ENCODE measurements at regions not wholly inside any gene's neighbourhood (a gene's known extent, or its start where the extent isn't known, plus 50 kb on each side); places are given as distances from the start of the nearest gene placed in this dataset.

DNA sequence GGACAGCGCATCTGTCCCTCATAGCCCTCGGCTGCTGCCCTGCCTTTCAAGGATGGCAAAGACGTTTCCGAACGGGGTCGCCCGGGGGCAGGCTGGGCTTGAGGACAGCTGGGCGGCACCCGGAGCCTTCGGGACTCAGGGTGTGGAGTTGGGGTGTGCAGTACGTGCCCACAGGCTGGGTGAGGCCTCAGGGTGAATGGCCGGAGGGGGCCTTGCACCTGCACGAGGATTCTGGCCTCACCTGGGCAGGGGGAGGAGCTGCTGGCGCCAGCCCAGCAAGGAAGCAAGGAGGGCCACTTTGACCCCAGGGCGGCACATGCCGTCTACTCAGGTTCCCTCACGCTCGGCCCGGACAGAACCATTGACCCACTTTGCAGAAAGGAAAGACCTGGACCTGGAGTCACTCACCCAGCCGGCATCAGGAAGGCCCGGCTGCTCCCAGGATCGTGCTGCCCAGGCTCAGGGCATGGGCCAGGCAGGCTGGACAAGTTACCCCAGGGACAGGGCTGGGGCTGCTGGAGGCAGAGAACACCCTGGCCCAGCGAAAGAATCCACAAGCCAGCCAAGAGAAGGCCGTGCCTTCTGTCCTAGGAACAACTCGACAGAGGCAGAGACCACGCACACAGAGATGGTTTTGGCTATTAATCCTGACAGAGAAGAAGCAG, 65.1 kb upstream of the TTC34 start:
- DNase-seq, result no peak

DNA sequence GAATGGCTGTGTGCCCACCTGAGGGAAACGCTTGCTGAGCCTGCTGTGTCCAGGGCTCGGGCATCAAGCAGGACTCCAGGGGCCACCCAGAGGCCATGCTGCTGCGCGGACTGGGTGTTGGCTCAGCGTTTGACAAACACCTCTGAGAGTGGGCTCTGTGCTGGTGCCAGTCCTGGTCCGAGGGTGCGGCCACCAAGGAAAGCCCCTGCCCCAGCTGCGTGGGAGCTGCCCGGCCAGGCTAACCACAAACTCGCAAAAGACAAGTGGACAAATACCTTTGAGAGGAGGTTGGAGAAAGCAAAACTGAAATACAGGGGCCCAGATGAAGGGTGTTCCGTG, 65.6 kb upstream of the TTC34 start:
- DNase-seq, result no peak

DNA sequence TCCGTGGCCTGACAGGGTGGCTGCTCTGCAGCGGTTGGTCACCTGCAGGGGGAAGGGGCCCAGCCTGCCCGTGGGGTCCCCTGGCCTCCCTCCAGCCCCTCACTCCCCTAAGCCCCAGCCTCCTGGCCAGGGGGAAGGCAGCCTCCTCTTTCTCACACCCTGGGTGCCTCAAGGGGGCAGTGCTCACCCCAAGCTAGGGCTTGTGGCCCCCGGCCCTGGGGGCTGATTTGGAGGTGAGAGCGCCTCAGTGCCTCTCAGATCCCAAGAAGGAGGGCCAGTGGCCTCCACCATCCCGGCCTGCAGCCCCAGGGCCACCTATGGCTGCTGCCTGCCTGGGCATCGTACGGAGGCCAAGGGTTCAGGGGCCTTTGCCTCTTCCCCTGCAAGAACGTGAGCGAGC, 66.4 kb upstream of the TTC34 start:
- no peak for DNase-seq

DNA sequence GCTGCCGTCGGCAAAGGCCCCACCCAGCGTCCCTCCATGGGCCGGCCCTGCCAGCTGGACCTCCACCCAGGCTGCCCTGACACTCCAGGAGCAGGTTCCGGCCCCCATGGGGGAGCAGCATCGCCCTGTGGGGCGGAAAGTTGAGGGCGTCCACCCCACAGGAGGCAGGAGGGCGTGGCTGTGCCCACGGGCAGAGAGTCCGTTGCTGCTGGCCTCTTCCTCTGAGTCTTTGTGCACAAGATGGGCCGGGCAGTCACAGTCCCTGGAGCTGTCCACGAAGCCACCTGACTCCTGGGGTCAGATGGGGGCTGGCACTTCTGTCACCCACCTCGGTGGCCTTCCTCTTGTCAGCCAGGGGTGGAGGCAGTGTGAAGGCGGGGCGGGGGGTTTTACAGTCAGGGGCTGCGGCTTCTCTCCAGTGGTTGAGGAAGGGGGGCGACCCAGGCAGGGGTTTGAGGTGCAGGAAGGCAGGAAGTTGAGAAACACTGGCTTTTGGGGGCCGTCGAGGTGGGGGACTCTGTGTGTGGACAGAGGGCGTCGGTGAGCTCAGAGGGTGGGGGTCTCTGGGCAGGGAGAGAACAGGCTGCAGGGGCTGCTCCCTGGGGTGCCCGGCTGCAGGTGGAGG, 67.2 kb upstream of the TTC34 start:
- no peak for DNase-seq

DNA sequence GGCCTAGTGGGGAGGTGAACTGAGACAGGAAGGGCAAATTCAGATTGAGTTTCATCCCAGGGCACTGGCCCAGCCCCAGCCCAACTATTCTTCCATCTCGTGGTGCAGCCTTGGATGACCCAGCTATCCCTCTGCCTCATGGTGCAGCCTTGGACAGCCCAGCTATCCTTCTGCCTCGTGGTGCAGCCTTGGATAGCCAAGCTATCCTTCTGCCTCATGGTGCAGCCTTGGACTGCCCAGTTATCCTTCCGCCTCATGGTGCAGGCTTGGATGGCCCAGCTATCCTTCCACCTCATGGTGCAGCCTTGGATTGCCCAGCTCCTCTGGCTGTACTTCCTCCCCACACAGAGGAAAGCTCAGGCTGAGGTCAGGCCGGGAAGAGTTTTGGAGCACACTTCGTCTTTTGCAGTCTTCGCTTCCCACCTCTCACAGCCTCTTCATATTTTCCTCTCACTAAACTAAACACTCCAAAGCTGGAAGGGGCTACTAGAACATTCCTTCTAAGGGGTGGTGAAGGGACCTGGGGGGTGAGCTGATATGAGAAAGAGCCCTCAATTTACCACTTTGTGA, 69.8 kb upstream of the TTC34 start:
- DNase-seq, result no peak

DNA sequence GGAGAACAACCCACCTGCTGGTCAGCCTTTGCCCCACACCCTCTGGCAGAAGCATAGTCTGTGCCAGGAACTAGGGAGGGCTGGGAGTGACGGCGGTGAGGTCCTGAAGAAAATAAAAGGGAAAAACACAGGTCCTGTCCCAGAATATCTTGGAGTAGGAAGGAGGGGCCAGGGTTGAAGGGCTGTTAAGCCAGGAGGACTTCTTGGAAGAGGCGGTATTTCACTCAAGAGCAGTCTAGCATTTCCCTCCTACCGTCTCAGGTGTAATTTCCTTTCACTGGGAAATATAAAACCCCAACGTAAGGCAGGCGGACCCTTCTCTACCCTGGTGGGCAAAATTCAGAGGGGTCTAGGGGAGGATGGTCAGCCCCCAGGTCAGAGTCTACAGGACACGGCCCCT, 72.7 kb upstream of the TTC34 start:
- no peak for DNase-seq

DNA sequence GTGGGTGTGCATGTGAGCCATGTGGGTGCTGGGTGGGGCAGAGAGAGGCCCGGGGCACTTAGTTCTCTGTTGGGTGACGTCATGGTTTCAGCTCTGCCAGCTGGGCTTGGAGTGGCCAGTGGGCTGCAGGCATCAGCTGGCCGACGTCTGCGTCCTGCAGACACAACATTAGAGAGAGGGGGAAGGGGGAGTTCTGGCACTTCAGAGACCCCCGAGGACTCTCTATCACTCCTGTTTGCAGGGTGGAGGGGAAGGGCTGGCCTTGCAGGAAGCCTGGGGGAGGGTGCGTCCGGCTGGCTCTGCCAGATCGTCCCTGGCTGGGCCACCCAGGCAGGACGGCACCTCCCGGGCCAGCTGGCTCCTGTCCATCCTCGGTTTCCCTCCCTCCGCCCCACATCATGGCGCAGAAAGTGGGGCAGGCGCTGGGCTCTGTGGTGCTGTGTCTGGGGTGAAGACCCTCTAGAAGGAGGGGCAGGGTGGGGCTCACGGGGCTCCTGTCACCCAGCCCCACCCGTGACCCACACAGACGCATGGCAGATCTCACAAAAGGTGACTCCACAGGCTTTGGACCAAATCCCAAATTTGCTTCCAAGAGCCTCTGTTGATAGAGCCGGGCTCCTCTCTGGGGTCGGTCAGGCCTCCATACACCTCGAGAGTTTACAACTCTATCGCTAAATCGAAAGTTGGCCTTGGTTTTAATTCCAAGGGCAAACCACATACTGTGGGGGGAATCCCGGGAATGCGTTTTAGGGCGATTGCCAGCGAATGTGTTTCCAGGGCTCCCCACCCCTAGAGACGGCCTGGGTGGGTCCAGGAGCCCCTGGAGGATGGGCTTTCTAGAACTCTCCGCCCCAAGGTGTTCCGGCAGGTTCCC, 73.4 kb upstream of the TTC34 start:
- DNase-seq, result no peak

DNA sequence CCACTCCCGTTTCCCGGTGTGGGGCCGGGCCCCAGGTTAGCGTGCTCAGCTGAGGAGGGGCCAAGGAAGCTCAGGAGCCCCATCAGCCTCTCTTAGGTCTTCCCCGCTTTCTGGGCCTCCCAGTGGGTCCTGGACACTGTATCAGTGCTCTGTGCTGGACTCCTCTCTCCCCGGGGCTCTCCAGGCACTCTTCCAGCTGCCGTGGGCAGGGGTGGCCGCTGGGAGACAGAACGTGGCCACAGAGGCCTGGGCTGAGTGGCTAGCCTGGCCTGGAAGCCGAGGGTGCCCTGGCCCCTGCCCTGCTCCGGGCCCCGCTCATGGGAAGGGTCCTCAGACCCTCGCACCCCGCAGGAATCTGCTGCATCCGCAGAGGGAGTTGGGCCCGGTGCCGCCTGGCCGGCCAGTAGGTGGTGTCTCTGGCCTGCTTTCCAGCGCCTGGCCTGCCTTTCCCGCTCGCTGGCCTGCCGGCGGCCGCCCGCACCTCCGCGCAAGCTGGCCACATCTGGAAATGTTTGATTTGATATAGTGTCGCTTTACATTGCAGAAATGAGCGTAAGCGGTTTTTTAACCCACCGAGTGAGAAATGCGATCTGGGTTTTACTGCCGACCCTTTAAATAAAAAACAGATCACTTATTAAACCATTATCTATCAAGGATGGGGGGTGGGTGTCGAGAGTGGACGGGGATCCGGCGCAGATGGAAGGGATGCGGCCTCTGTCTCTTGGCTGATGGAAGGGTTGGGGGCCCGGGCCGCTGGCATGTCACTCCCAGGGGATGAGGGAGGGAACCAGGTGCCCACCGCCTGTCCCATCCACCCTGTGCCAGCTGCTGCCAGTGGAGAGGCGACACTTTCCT, 74.4 kb upstream of the TTC34 start:
- DNase-seq, result no peak

DNA sequence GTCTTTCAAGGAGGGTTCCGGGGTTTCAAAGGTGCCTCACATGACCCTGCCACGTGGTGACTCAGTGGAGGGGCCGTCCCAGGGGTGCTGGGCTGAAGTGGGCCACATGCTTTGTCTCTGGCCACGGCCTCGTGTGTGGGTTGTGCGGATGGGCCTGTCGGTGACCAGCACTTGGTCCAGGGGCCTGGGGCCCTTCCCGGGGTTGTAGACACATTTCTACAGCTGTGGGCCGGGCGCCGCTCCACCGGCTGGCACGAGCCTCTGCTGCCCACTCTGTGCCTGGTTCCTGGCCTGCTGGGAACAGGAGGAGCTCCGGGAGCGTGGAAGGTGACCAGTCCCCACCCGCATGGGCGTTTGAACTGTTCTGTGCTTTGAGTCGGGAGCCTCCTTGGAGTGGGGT, 75.4 kb upstream of the TTC34 start:
- DNase-seq, result no peak

DNA sequence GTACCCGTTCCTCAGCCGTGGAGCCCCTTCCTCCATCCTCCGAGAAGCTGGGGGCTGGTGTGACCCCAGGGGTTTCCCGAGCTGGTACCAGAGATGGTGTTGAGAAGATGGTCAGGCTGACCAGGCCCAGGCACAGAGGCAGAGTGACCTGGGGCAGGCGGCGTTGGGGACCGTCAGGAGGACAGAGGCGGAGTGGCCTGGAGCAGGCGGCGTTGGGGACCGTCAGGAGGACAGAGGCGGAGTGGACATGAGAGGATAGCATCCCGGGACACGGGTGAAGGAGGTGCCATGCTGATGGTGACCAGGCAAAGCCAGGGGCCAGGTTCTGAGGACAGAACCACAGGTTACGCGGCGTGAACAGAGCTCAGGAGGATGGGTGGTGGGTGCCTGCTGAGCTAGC, 75.9 kb upstream of the TTC34 start:
- DNase-seq, result no peak

DNA sequence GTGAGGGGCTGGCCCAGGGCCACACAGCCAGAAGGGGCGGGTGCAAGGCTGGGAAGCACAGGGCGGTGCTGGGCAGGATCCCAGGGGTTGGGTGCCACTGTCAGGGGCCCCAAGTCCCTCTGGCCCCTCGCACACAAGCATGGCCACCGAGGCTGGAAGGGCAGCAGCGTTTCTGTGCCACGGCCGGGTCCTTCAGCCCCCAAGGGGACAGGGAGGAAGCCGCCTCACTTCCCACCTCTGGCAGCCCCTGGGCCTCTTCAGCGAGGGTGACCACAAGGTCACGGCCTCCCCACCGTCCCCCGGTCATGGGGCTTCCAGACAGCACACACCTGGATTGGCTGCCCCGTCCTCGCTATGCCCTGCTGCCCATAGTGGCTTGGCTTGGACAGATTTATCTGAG, 77.1 kb upstream of the TTC34 start:
- no peak for DNase-seq

DNA sequence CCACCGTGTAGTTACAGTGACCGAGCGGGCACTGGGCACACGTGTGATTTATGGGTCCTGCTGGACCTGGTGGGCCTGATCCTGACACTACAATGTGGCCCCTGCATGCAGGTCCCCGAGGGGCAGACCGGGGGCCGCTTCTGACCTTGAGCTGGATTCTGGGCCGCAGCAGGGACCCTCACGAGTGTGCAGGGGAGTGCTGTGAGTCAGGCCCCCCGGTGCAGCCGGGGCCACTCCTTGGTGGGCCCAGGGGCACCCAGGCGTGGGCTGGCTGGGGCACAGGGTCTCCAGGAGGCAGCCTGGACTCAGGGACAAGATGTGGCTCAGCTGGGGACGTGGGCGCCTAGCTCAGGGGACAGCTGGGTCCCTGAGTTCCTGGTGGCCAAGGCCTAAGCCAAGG, 77.5 kb upstream of the TTC34 start:
- DNase-seq, result no peak

DNA sequence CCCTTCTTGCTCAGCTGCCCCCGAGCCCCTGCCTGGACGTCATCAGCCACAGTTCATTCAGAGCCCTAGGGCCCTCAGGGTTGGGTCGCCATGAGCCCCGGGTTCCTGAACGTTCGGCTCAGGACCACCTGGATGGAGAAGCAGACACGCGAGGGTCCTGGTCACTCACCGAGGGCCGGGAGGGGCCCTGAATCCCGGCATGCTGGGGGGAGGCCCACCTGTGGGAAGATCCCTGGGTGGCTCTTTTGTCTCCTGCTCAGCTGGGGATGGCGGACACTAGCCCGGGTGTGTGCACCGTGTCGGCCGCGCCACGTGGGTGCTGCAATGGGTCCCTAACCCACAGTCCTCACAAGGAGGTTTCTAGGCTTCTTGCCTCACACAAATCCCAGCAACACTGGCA, 78.1 kb upstream of the TTC34 start:
- DNase-seq, result no peak

DNA sequence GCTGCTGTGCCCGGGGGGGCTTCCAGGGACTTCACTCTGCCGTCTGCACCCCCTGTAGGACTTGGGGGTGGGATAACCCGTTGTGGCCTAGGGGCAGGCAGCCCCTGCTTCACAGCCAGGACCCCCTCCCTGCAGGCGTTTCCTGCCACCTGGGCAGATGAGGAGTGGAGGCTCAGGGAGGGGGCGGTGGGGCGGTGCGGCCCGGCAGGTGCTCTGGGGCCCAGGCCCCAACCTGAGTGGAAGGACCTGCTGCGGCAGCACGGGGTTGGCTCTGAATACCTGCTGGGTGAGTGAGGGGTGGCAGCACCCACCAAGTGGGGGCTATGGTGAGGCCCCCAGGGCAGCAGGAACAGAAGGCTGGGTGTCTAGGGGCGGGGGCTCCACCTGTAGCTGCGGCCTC, 78.6 kb upstream of the TTC34 start:
- DNase-seq, result no peak

DNA sequence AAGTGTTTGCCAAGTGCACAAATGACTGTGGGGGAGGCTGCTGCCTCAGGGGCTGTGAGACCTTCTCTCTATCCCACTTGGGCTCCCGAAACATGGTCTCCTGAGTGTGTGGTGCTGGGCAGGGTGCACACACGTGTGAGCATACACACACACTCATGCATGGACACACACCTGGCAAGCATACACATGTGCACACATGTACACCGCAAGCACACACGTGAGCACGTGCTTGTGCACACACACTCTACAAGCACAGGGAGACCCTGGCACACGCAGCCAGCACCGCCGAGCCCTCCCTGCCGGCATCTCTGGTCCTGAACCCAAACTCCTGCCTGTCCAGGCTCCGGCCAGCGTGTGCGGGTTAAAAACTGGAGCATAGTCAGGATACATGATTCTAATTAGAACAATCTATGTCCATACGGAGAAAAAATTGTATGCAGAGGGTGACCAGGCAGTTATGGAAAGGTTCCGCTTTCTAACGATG, 79.4 kb upstream of the TTC34 start:
- no peak for DNase-seq

DNA sequence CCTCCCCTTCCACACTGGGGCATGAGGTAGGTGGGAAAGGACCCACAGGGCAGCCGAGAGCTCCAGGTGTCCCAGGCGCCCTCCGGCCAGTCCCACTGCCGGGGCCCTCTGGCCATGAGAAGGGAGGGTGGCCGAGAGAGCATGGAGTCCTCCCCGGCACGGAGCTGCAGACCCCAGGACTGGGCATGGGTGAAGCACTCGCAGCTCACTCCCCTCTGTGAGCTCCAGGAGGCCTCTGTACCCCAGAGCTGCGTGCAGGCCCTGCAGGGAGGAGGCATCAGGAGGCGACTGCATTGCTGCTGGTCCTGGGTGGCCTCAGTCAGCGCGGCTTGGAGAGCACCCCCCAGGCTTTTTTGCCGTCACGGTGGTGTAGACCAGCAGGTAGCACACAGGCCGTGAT, 80.1 kb upstream of the TTC34 start:
- no peak for DNase-seq

DNA sequence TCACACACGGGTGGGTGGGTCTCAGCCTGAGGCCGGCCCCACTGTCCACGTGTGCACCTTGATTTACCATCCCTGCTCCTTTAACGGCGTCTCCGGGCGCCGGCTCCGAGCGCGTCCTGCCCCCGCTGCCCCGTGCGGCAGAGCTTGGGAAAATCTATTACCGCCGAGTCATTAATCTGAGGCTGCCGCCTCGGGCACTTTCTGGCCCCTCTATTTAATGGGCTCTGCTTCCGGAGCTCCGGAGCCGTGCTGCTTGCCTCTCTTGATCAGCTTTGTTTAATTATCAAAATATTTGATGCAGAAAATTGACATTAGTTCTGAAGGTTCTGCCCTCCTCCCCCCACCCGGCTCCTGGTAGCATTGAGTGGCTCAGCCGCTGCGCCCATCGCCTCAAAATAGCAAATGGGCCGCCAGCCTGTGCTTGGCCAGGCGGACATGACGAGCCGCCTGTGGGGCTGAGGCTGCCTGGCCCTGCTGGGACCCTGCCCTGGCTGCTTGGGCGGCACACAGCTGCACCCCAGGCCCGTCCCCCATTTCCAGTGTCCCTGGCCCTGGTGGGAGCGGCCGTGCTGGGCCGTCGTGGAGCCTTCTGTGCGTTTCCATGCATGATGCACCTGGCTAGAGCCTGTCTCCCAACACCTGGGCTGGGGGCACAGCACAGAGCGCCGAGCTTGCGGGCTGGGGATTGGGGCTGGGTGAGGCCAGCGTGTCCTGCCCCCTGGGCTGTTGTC, 81.6 kb upstream of the TTC34 start:
- DNase-seq, result no peak

DNA sequence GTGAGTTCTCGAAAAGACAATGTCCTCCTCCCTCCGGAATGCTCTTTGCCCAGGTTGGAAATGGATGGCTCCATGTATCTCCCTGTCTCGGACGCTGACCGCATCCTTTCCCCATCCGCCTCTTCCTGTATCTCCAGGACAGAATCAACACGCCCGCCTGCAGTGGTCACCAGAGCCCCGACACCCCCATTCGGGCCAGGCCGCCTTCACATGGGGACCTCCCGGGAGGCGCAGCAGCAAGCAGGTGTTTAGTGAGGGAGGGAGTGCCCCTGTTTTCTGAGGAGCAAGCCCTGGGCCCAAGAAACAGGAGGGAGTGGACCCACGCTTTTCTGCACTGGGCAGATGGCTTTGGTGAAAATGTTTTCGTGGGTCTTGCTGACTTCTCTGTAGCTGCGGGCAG, 83.5 kb upstream of the TTC34 start:
- DNase-seq, result no peak

DNA sequence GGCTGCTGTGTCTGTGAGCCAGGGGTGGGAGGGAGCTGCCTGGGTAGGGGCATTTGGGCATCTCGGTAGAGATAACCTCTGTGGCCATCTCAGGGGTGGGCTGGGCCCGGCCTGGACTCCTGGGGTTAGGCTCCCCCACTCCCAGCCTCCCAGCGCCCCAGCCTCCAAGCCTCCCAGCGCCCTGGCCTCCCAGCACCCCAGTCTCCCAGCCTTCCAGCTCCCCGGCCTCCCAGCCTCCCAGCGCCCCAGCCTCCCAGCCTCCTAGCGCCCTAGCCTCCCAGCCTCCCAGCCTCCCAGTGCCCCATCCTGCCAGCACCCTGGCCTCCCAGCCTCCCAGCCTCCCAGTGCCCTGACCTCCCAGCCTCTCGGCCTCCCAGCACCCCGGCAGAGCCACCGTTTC, 85.1 kb upstream of the TTC34 start:
- DNase-seq, result no peak

DNA sequence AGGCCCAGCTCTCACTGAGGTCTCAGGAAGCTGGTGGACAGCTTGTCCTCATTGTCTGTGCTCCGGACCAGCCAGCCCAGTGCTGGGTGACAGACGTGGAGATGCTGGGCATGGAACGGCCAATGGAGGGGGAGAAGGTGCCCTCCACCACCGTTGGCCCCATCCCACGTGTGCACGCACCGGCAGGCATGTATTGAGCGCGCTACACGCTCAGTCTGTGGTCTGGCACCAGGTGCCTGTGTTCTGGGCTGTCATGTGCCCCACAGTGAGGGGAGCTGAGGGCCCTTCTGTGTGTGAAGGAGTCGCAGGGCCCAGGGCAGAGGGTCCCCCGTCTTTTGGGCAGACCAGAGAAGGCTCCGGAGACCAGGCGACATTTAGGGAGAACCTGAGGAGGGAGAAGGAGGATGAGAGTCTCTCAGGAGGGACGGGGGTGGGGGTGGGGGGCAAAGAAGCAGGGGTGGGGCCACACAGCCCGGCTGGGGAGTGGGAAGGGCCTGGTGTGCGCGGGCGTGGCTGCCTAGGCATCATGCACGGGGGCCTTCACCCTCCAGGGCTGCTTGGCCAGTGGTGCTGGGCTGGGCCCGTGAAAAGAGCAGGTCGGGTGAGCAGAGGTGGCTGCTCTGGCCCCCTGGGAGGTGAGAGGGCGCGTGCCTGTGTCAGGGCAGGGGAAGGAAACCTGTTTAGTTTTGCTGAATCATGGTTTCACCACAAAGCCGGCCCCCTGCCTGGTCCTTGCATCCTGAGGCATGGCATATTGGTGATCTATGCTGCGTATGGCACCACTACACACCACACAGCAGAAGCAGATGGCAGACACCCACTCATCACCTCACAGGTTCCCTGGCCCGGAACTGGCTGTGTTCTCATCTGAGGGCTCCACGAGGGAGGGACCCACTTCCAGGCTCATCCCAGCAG, 86.7 kb upstream of the TTC34 start:
- no peak for DNase-seq

DNA sequence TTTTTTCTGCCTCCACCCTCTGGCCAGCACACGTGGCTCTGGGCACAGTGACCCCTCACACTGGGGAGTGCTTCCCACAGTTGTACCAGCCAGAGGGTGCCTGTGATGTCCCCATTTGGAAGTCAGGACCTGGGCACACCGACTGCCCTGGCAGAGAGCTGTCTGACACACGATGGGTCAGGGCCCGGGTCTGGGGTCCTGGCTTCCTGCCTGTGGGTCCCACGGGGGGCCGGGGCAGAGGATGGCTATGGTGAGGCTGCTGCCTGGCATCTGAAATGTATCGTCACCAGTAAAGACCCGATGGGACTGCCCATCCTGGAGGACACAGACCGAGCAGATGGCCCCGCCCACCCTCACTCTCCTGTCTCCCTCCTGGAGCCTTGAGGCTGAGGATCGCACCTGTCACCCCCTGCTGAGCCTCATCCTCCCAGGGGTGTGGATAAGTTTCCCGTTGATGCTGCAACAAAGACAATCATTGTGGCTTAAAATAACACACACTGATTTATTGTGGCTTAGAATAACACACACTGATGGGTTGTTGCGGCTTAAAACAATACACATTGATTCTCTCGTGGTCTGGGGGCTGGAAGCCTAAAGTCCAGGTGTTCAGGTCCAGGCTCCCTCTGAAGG, 88.8 kb upstream of the TTC34 start:
- DNase-seq, result no peak
